Neutrophil (primary cell): ENCODE measurements at regions not wholly inside any gene's neighbourhood (a gene's known extent, or its start where the extent isn't known, plus 50 kb on each side); places are given as distances from the start of the nearest gene placed in this dataset.

Experiments
- H3K27ac ChIP-seq: fragments of 200-600 bp; sonication (generic); 2 replicates; pipeline ENCODE4 v1.5.1; 2016; ENCODE audit warnings: mild to moderate bottlenecking, moderate library complexity
- H3K27me3 ChIP-seq: fragments of 200-600 bp; sonication (generic); 2 replicates; pipeline ENCODE4 v1.6.0; 2016; ENCODE audit warnings: mild to moderate bottlenecking
- H3K36me3 ChIP-seq: fragments of 200-600 bp; sonication (generic); 2 replicates; pipeline ENCODE4 v1.5.1; 2017
- H3K4me1 ChIP-seq, 2 experiments: fragments of 200-600 bp in 1 of 2; sonication (generic) in 1 of 2; 1 replicate in 1 of 2; 2 replicates in 1 of 2; pipeline versions ENCODE4 v1.5.1 to v1.6.1; 2013 to 2016; ENCODE audit warnings: low read depth in 1 of 2, low read length in 1 of 2, mild to moderate bottlenecking in 1 of 2, moderate library complexity in 1 of 2; ENCODE audit not compliant: control insufficient read depth in 1 of 2, insufficient read depth in 1 of 2
- H3K4me3 ChIP-seq, 2 experiments: fragments of 200-600 bp in 1 of 2; sonication (generic) in 1 of 2; 1 replicate in 1 of 2; 2 replicates in 1 of 2; pipeline ENCODE4 v1.5.1; 2013 to 2016; ENCODE audit warnings: low read depth in 1 of 2, low read length in 1 of 2, mild to moderate bottlenecking in 1 of 2, moderate library complexity in 1 of 2
- H3K9me3 ChIP-seq: fragments of 200-600 bp; sonication (generic); 2 replicates; pipeline ENCODE4 v1.5.1; 2016
- TF ChIP-seq, protein P1 (sequence below): fragments of 200-600 bp; sonication (generic); IDR thresholded peaks from 2 replicates; pipeline ENCODE4 v1.5.1; 2016; ENCODE audit warnings: antibody characterized with exemption

DNA sequence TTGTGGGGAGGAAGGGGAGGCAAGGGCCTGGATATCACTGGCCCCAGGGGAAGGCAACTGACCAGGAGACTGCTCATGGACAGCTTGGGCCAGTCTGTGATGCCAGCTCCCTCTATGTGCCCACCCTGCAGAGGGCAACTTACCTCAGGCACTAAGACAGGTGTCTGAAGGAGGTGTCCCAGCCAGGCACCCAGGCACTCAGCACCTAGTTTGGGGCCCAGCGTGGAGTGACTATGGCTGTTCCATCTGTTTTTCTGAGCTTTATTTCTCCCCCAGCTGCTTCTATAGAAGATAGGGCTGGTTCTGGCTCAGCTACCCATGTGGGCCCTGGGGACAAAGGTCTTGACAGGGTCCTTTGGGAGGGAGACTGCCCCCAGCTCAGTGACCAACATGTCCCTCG lies 150.6 kb upstream of the PCBD1 start:
- no peak overlapping the region for H3K27ac ChIP-seq
- H3K27me3 ChIP-seq, result no peaks in the 10 kb centered on the region
- no peaks in the 10 kb centered on the region for H3K4me1 ChIP-seq
- H3K4me3 ChIP-seq, result no peak overlapping the region
- H3K36me3 ChIP-seq, result no peaks in the 10 kb centered on the region
- no peaks in the 10 kb centered on the region for H3K9me3 ChIP-seq
- TF ChIP-seq, protein P1, sequence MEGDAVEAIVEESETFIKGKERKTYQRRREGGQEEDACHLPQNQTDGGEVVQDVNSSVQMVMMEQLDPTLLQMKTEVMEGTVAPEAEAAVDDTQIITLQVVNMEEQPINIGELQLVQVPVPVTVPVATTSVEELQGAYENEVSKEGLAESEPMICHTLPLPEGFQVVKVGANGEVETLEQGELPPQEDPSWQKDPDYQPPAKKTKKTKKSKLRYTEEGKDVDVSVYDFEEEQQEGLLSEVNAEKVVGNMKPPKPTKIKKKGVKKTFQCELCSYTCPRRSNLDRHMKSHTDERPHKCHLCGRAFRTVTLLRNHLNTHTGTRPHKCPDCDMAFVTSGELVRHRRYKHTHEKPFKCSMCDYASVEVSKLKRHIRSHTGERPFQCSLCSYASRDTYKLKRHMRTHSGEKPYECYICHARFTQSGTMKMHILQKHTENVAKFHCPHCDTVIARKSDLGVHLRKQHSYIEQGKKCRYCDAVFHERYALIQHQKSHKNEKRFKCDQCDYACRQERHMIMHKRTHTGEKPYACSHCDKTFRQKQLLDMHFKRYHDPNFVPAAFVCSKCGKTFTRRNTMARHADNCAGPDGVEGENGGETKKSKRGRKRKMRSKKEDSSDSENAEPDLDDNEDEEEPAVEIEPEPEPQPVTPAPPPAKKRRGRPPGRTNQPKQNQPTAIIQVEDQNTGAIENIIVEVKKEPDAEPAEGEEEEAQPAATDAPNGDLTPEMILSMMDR, result no peak

DNA sequence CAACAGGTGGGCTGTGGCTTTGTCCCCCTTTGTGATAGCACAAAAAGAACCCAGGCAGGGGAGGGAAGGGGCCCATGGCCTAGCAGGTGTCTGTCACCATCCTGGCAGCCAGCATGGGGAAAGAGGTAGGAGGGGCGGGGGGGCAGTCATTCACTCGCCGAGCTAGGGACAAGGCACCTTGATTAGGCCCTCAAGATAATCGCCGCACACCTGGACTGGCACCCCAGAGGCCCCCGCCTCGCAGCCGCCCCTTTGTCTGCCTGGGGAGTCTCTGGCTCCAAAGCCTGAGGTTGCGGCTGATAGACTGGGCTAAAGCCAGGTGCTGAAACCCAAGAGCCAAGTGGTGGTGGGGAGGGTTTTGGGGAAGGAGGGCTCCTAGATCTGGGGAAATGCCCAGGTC lies 151.2 kb upstream of the PCBD1 start:
- H3K9me3 ChIP-seq, result no peaks in the 10 kb centered on the region
- no peak overlapping the region for H3K4me3 ChIP-seq
- H3K27ac ChIP-seq, result no peak overlapping the region
- TF ChIP-seq, protein P1, result no peak
- H3K36me3 ChIP-seq, result no peaks in the 10 kb centered on the region
- no peaks in the 10 kb centered on the region for H3K27me3 ChIP-seq
- H3K4me1 ChIP-seq, result no peaks in the 10 kb centered on the region

DNA sequence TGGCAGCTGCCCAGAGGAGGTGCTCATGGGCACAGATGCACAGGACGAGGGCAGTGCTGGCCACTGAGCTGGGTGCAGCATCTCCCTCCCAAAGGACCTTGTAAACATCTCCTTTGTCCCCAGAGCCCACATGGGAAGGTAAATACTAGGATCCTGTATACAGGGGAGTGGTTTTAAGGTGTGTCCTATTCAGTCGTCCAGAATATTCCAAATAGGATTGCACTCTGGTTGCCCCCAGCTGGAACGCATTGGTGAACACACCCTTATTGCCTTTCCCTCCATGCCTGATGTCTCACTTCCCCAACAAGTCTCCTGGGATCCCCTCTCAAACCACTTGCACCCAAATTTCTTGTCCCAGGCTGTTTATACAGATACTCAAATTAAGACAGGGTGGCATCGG lies 152.0 kb upstream of the PCBD1 start:
- no peaks in the 10 kb centered on the region for H3K27me3 ChIP-seq
- TF ChIP-seq, protein P1, result no peak

DNA sequence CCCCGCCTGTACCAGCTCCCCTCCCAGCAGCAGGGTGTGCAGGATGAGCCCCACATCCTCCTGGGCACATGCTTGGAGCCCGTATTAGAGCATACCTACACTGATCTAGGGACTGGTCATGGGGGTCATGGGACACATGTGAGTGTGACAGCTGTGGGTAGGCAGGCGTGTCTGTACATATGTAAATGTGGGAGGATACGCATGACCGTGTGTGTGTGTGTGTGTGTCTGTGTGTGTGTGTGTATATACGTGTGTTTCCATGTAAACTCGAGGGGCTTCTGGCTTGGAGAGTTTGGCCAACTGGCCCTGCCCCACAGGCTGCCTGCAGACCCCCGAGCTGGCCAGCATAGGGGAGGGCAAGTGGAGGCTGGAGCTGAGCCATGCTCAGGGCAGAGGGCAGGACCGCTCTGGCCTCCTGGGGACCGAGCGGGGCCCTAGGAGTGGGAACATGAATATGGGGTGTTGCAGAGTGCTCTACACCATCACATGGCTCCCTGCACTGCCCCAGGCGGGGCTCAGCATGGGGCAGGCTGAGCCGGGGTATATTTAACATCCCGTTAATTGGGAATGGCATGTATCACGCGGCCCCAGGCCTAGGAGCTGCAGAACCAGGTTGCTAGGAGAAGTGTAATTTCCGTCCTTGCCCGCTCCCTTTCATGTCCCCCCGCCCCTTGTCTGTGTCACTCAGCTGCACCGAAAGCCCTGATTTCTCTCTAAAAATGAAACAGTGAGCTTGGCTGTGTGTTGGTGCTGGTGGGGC lies 152.7 kb upstream of the PCBD1 start:
- Histone ChIP-seq H3K36me3 (no peaks in the 10 kb centered on the region), H3K27me3 (no peaks in the 10 kb centered on the region), H3K4me3 (no peak overlapping the region), H3K27ac (no peak overlapping the region), H3K9me3 (no peaks in the 10 kb centered on the region), H3K4me1 (no peaks in the 10 kb centered on the region)
- TF ChIP-seq, protein P1, result no peak

More for the DNA sequence above, 152.0 kb upstream of the PCBD1 start:
- Histone ChIP-seq H3K4me1 (no peaks in the 10 kb centered on the region), H3K9me3 (no peaks in the 10 kb centered on the region), H3K36me3 (no peaks in the 10 kb centered on the region), H3K4me3 (no peak overlapping the region), H3K27ac (no peak overlapping the region)

DNA sequence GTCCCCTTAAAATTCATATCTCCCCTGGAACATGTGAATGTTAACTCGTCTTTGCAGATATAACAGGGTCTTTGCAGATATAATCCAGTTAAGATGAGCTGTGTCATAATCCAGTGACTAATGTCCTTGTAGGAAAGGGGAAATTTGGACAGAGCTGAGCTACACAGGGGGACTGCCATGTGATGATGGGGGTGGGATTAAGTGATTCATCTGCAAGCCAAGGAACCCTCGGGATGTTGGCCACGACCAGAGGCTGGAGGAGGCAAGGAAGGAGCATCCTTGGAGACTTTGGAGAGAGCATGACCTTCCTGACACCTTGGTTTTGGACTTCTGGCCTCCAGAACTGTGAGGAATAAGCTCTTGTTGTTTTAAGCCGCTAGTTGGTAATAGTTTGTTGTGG lies 153.9 kb upstream of the PCBD1 start:
- H3K27me3 ChIP-seq, result no peaks in the 10 kb centered on the region
- H3K27ac ChIP-seq, result no peak overlapping the region
- no peak overlapping the region for H3K4me3 ChIP-seq
- no peaks in the 10 kb centered on the region for H3K9me3 ChIP-seq
- no peaks in the 10 kb centered on the region for H3K36me3 ChIP-seq
- TF ChIP-seq, protein P1, result no peak
- no peaks in the 10 kb centered on the region for H3K4me1 ChIP-seq
